HS-27A (cell line): ENCODE measurements at regions not wholly inside any gene's neighbourhood (a gene's known extent, or its start where the extent isn't known, plus 50 kb on each side); places are given as distances from the start of the nearest gene placed in this dataset.
"Not testable (repeated sequence)": the region's sequence is repeated elsewhere in the genome, so short reads cannot be mapped to it uniquely, and the experiment has no call there.

ENCODE experiments used
- DNase-seq: peaks from one replicate; pipeline ENCODE4 v3.0.0-alpha.2; 2012; ENCODE audit warnings: low read depth, missing footprints

- DNase-seq, result no peak
Observed at GRCh38 chr22:22120160-22120559, 124.4 kb upstream of the VPREB1 start.

GRCh38 chr22:22118987-22119386 is 125.6 kb upstream of the VPREB1 start:
- no peak for DNase-seq

- not testable (repeated sequence) for DNase-seq
Observed at GRCh38 chr22:22117864-22118544, 126.6 kb upstream of the VPREB1 start.

GRCh38 chr22:22116997-22117770 is 127.4 kb upstream of the VPREB1 start:
- DNase-seq, result not testable (repeated sequence)

GRCh38 chr22:22113701-22114100 is 130.9 kb upstream of the VPREB1 start:
- no peak for DNase-seq

GRCh38 chr22:22112533-22113294 is 130.1 kb upstream of the TOP3B start:
- no peak for DNase-seq

GRCh38 chr22:22111983-22112382 is 129.4 kb upstream of the TOP3B start:
- no peak for DNase-seq

- peak; percentile 42 for DNase-seq
Observed at GRCh38 chr22:22111267-22111751, 128.7 kb upstream of the TOP3B start.

GRCh38 chr22:22110548-22111266 is 128.1 kb upstream of the TOP3B start:
- peak; percentile 48 for DNase-seq

- DNase-seq, result no peak
Observed at GRCh38 chr22:22109693-22110466, 127.3 kb upstream of the TOP3B start.

- no peak for DNase-seq
Observed at GRCh38 chr22:22106855-22107254, 124.3 kb upstream of the TOP3B start.

- no peak for DNase-seq
Observed at GRCh38 chr22:22105364-22105763, 122.8 kb upstream of the TOP3B start.

GRCh38 chr22:22103078-22103875 is 120.7 kb upstream of the TOP3B start:
- no peak for DNase-seq

- DNase-seq, result no peak
Observed at GRCh38 chr22:22099833-22100812, 117.5 kb upstream of the TOP3B start.

- no peak for DNase-seq
Observed at GRCh38 chr22:22099194-22099486, 116.6 kb upstream of the TOP3B start.

GRCh38 chr22:22098457-22099193 is 116.0 kb upstream of the TOP3B start:
- no peak for DNase-seq

GRCh38 chr22:22097727-22098228 is 115.2 kb upstream of the TOP3B start:
- DNase-seq, result no peak

- DNase-seq, result no peak
Observed at GRCh38 chr22:22094921-22095320, 112.3 kb upstream of the TOP3B start.
